ENCODE measurements at regions not wholly inside any gene's neighbourhood (a gene's known extent, or its start where the extent isn't known, plus 50 kb on each side); places are given as distances from the start of the nearest gene placed in this dataset.
"Not testable (repeated sequence)": the region's sequence is repeated elsewhere in the genome, so short reads cannot be mapped to it uniquely, and the experiment has no call there.

GRCh38 chr13:70769817-70770216 is 661.6 kb upstream of the KLHL1 start:
- FAIRE-seq: no peak
- no peaks in the 10 kb centered on the region for H3K36me3 ChIP-seq
- ATAC-seq: no peak
- intact Hi-C loops (cut with DNase I): no loop called here
- no peak for TF ChIP-seq CTCF (IDR thresholded peaks at IDR 0.05)
- DNase-seq: no peak
- no peaks in the 10 kb centered on the region for H3K9me3 ChIP-seq
- H3K27ac ChIP-seq: no peak overlapping the region
- H3K27me3 ChIP-seq: no peaks in the 10 kb centered on the region
- WGBS, 2 donors: 45 to 74% methylated on average over 1 of the region's 1 CpG
- no peak overlapping the region for H3K4me3 ChIP-seq
- no peaks in the 10 kb centered on the region for H3K4me1 ChIP-seq

GRCh38 chr13:70758932-70759331 is 650.7 kb upstream of the KLHL1 start:
- no peak for ATAC-seq
- intact Hi-C loops (cut with DNase I): no loop called here
- TF ChIP-seq CTCF (IDR thresholded peaks at IDR 0.05): no peak
- WGBS, 2 donors: 61 to 77% methylated on average over 4 of the region's 4 CpGs
- no peak for FAIRE-seq
- no peaks in the 10 kb centered on the region for H3K27me3 ChIP-seq
- no peak overlapping the region for H3K27ac ChIP-seq
- H3K36me3 ChIP-seq: no peaks in the 10 kb centered on the region
- H3K9me3 ChIP-seq: no peaks in the 10 kb centered on the region
- no peak for DNase-seq
- H3K4me3 ChIP-seq: no peak overlapping the region
- no peaks in the 10 kb centered on the region for H3K4me1 ChIP-seq

GRCh38 chr13:70756088-70756487 is 647.8 kb upstream of the KLHL1 start:
- FAIRE-seq: no peak
- no peaks in the 10 kb centered on the region for H3K4me1 ChIP-seq
- intact Hi-C loops (cut with DNase I): no loop called here

GRCh38 chr13:70755456-70755855 is 647.2 kb upstream of the KLHL1 start:
- no peak for TF ChIP-seq CTCF (IDR thresholded peaks at IDR 0.05)
- intact Hi-C loops (cut with DNase I): no loop called here
- H3K4me1 ChIP-seq: no peaks in the 10 kb centered on the region
- H3K4me3 ChIP-seq: no peak overlapping the region
- H3K36me3 ChIP-seq: no peaks in the 10 kb centered on the region
- DNase-seq (no peak), ATAC-seq (no peak), FAIRE-seq (no peak)
- H3K27me3 ChIP-seq: no peaks in the 10 kb centered on the region
- H3K27ac ChIP-seq: no peak overlapping the region
- 36 to 43% methylated on average over 4 of the region's 4 CpGs for WGBS, 2 donors
- no peaks in the 10 kb centered on the region for H3K9me3 ChIP-seq

More at GRCh38 chr13:70756088-70756487, 647.8 kb upstream of the KLHL1 start:
- ATAC-seq: no peak
- Histone ChIP-seq H3K4me3 (no peak overlapping the region), H3K27ac (no peak overlapping the region), H3K27me3 (no peaks in the 10 kb centered on the region), H3K9me3 (no peaks in the 10 kb centered on the region), H3K36me3 (no peaks in the 10 kb centered on the region)
- DNase-seq: no peak
- TF ChIP-seq CTCF (IDR thresholded peaks at IDR 0.05): no peak

- intact Hi-C loops (cut with DNase I): no loop called here
- no peak overlapping the region for H3K27ac ChIP-seq
- ATAC-seq (no peak), DNase-seq (no peak), FAIRE-seq (no peak)
- no peaks in the 10 kb centered on the region for H3K4me1 ChIP-seq
- TF ChIP-seq CTCF (IDR thresholded peaks at IDR 0.05): no peak
- H3K9me3 ChIP-seq: no peaks in the 10 kb centered on the region
- no peak overlapping the region for H3K4me3 ChIP-seq
- H3K36me3 ChIP-seq: no peaks in the 10 kb centered on the region
- no peaks in the 10 kb centered on the region for H3K27me3 ChIP-seq
Observed at GRCh38 chr13:70747262-70747661, 639.0 kb upstream of the KLHL1 start.

DNA sequence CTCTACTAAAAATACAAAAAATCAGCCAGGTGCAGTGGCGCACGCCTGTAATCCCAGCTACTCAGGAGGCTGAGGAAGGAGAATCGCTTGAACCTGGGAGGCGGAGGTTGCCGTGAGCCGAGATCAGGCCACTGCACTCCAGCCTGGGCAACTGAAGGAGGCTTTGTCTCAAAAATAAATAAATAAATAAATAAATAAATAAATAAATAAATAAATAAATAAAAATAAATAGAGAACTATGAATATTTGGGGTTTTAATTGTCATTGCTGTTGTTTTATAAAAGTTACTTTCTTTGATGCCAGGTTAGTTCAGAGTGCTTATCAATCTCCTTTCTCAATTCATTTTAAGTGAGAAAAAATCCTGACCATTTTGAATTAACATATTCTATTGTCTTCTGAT is 638.2 kb upstream of the KLHL1 start:
- H3K9me3 ChIP-seq; H3K4me1 ChIP-seq; DNase-seq; H3K27me3 ChIP-seq; H3K27ac ChIP-seq; H3K36me3 ChIP-seq; ATAC-seq; intact Hi-C loops (cut with DNase I); H3K4me3 ChIP-seq; FAIRE-seq: not testable (repeated sequence)
- 89 to 94% methylated on average over 6 of the region's 6 CpGs for WGBS, 2 donors
